Right renal pelvis (tissue), 4 donors: ENCODE measurements at regions not wholly inside any gene's neighbourhood (a gene's known extent, or its start where the extent isn't known, plus 50 kb on each side); places are given as distances from the start of the nearest gene placed in this dataset.
"Not testable (repeated sequence)": the region's sequence is repeated elsewhere in the genome, so short reads cannot be mapped to it uniquely, and the experiment has no call there.

Source experiments
- DNase-seq, 4 donors: peaks; one replicate each; pipeline ENCODE4 v3.0.0-alpha.2; 2013; ENCODE audit warnings: low read depth in 4 of 4, low spot score in 3 of 4, missing footprints in 1 of 4

DNA sequence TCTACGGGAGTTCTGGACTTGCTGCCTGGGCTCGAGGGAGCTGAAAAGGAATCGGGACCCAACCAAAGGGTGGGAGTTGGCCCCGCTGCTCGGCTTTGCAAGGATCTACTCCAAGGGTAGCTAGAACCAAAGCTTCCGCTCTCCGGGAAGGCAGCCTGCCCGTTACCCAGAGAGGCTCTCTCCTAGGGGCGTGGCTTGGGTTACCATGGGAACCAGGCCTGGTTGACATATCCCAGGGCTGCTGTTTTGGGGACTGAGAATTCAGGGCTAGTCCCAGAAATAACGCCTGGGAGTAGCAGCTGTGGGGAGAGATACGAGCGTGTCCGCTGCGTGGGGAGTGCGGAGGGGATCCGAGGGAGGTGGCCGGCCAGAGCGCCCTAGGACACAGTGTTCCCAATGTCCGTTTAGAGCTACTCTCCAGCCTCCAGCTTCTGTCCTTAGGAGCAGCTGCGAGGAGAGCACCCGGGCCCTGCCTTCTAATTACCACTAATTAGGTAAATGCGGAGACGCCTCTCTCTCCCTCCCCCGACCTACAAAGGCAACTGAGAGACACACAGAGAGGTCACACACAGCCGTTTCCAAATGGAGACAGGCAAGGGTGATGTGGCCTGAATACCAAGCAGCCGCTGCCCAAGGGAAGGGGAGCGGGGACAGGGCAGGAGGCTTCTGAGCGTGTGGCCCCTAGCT lies 141.6 kb upstream of the CADM1 start:
- no peak for DNase-seq

DNA sequence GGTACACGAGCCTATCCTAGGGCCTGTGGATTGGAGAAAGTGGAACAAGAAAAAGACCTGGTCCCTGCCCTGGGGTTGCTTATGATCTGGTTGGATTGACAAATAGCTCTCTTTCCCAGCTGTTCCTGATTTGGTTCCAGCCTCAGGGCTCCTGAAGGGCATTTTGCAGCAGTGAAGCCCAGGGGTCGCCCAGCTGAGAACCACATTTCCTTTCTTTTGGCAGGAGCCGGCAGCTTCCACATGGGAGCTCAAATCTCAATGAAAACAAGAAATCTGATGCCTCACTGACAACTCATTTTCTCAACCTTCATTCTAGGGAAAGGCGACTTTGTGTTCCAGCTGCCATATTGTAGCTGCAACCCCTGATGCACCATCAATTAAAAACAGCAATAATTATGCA lies 140.6 kb upstream of the CADM1 start:
- DNase-seq, result no peak

DNA sequence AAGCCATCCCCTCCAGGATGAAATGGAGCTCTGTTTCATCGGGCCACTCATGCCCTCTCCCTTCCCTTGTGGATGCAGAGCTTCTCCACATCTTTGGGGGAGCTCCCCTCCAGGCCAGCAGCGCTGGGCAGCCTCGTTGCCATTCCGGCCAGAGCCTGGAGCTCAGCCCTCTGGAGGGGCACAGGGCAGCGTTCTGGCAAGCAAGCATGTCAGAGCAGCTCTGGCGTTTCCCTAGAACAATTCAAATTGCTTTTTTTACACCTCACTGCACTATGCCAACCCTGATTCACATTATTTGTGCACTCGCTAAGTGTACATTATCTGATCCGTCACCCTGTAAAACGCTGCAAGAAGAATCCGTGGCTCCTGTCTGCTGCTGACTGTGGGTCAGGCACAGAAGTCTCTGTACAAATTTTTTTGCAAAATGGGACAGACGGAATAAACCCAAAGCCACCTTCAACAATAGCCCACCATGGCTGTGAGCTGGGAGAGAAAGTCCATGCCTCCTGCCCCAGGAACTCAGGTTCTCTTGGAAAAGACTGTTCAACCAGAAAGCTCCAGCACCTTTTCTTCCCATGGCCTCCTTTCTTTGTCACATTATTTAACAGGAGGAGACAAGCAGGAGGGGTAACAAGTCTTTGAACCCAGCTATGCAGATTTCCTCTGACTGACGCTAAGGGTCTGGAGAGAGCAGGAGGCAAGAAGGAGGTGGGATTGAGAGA lies 139.5 kb upstream of the CADM1 start:
- no peak for DNase-seq

DNA sequence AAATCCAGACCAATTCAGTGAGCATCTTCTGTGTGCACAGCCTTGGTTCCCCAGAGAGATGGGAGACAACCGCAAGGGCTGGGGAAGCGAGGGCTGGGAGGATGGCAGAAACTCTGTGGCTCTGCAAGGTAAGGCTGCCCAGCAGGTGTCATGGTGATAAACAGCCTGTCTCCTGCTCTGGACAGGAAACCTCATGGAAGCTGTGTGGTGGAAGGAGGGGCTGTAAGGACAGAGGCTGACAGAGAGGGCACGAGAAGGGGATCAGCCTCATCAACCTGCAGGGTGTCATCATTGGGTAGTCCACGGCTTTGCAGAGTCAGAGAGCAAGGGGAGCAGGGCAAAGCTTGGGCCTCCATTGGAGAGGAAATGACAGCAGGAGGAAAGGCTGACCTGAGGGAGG lies 138.4 kb upstream of the CADM1 start:
- DNase-seq, result no peak

DNA sequence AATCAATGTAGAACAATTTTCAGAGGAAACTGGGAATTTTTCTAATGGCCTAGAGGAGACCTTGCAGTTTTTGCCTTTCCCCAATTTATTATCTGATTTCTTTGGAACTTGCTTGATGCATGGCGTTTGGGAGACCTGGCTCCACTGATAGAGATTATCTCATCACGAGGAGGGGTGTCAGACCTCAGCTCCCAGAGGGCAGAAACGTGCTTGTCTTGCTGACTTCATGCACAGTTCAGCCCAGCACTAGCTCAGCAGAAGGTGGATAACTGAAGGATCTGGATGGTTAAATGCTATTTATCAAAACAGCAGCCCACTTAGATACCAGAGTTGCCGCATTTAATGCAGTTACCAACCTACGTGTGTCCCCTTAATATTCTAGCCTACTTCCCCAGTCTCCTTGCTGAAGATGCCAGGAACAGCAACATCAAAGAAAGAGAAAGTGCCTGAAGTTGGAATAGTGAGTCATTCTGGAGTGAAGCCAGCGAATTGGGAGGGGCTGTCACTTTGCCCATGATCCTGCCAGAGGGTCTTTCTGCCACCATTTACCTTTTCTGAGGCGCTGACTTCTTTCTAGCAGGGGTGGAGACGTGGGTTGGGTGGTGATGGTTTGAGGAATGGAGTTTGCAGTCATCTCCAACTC lies 133.5 kb upstream of the CADM1 start:
- DNase-seq, result no peak

DNA sequence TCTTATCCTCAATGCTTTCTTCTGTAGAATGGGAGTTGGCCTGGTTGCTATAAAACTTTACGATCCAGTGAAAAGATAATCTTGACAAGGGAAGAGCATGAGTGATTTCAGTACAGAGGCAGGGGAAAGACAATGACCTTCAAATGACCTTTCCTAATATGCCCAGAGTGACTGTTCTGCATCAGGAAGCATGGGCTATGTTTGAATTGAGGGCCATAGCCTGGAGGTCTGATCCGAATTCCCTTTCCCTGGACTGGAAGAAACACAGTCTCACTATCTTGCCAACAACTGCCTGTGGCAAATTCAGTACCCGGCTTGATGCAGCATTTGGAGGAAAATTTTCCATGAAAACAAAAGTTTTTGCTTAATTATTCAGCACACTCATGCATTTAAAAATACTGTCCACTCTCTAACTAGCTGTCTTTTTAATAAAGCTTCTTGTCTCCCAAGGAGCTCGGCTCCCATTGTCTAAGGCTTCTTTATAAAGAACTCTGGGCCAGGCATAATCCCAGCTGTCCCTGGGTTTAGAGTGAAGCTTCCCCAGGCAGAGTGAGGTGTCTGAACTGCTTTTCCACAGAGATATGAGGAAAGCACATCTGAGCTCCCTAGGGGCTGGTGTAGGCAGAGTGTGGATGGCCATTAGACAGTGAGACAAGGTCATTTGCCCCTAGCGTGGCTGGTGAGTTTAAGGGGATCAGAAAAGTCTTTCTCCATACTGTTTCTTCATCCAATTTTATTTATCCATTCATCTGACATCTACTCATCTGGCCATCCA lies 132.7 kb upstream of the CADM1 start:
- DNase-seq, result no peak

DNA sequence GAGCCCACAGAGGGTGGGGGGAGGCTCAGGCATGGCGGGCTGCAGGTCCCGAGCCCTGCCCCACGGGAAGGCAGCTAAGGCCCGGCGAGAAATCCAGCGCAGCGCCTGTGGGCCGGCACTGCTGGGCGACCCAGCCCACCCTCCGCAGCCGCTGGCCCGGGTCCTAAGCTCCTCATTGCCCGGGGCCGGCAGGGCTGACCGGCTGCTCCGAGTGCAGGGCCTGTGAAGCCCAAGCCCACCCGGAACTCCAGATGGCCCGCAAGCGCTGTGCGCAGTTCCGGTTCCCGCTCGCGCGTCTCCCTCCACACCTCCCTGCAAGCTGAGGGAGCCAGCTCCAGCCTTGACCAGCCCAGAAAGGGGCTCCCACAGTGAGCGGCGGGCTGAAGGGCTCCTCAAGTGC lies 129.8 kb upstream of the CADM1 start:
- not testable (repeated sequence) for DNase-seq

DNA sequence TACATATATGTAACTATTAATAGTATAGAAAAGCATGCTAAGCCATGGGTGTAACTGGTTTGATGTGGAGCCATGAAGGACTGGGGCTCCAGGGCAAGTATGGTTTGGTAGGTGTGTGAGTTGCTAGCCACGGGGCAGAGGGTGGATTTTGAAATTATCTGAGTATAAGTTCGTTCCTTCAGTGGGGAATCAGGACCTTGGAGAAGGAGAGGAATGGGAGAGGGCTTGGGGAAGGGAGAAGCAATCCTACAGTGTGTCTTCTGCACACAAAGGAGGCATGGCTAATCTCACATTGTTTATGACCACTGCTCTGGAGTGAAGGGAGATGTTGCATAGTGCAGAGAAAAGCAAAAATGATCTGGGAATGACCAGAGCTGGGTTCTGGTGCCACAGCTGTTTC lies 127.8 kb upstream of the CADM1 start:
- no peak for DNase-seq

DNA sequence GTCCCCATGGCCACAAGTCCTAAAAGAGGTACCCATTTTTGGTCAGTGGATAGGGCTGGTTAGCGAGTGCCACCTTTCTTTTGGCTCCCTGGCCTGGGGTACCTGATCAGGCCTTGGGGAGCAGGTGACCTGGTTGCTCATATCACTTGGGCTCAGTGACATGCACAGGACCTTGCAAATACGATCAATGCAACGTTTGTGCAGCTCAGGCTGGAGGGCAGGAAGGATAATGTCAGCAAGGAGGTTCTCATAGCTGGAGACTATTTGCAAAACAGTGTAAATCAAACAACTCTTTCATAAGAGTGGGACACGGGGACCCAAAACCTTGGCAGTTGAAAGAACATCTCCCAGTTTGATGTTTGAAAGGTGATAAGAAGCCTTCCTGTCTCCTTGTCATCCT lies 127.4 kb upstream of the CADM1 start:
- DNase-seq, result no peak

DNA sequence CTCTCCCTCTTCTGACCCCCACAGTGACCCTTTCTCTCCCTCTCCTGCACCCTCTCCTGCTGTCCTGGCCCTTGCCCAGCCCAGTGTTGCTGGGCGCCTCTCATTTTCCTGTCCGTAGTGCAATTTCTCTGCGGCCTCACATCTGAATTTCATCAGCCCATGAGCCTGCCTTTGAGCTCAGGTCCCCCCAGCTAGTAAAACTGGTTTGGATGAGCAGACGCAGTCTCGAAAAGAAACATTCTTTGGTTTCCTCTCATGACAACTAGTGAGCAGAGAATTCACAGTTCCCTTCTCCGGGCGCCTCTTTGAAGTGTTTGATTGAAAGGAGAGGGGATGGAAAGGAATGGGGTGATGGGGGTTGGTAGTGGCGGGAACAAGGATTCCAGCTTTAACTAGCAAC lies 126.0 kb upstream of the CADM1 start:
- DNase-seq, result no peak

DNA sequence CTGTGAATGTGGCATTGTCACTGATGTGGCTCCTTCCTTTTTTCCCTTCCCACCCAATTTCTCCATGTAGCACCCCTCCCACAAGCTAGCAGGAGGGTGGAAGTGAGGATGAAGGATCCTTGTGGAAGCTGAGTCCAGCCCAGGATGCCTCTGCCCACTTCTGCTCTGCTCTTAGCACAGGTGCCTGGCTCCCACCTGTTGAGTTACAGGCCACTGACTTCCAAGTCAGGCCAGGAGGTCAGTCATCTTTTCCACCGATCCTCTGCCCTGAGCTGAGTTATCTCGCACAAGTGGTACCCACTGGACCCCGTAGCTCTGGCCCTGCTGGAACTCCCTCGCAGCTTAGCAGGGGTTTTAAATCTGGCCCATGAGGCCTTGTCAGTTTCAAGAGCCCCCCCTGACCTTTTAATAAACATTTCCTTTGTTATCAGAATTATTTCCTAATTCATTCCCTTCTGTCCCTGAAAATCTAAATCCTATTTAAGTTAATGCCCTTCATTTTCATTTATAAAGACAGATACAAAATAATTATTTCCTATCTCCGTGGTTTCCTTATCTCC lies 125.3 kb upstream of the CADM1 start:
- no peak for DNase-seq

DNA sequence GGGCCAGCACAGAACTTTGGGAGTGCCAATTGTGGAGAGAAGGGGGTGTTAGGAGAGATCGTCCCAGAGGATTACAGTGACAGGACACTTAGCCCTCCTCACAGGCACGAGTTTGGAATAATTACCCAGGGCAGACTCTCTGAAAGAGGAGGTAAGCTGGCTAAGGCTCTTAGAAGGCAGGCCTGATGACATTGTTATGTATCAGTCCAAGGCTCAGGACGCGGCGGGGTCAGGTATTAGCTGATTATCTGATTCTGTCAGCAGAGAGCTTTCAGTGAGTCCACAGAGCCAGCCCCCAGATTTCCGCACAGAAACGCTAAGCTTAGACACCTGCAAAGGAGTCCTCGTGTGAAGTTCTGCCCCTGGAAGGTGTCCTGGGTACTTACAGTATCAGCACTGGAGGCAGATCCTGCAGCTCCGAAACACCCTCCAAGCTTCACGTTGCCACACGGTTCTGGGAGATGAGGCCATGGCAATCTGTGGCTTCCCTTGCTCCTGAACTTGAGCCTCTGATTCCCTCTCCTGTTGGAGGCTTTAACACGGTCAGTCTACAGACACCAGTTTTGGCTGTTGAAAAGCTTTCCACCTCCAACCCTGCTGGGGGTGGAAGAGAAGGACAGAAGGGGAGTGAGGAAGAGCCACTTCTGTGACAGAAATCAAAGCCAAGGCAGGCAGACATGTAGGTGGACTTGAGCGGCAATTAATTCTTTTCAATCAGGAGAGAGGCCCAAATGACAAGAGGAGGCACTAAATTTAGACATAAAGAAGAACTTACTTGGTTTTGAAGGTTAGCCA lies 123.6 kb upstream of the CADM1 start:
- DNase-seq, result no peak

DNA sequence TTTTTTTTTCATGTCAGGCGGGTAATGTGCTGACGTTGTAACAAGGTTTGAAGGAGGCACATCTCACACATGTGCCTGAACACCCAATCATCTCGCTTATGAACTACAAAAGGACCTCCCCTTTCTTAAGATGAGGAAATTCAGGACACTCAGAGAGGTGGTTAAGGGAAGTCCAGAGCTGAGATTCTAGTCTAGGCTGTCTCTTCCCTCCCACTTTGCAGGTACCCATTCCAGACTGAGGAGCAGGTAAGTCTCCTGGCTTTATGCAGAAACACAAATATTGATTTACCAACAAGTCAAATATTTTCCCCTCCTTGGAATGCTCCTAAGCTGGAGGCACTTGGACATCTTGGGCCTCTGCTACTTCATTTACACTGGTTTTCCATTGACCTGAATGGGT lies 122.9 kb upstream of the CADM1 start:
- no peak for DNase-seq

DNA sequence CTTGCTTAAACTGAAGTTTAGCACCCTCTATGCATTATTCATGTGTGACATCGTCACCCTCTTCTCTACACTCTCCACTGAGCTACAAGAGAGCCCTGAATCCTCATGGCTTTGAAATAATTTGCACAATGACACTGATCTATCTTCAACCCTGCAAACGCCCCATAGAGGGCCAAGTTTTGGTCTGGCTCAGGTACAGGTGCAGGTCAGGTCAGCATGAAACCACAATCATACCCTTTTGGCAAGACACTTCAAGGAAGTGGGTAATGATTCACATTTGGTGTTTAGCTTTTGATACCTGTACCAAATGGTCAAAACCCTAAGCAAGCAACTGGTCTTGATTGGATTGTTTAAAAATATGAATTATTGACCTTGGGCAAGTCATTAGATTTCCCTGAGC lies 122.2 kb upstream of the CADM1 start:
- DNase-seq, result no peak

DNA sequence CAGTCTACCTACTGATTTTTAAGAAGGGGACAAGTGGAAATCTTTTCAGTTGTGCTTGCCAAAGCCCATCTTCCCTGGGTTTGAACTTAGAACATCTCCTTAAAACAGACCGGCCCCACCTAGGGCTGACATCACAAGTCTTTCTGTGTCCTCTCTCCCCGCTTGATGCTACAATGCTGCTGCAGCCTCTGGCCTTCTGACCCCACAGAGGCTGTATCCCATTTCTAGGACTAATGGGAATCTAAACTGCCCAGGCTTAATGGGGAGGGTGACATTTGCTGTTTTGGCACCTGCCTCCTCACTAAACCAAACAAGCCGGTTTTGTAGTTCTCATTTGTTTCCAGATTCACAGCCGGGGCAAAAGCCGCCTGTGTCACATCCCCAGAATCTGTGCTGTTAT lies 121.3 kb upstream of the CADM1 start:
- DNase-seq, result no peak

DNA sequence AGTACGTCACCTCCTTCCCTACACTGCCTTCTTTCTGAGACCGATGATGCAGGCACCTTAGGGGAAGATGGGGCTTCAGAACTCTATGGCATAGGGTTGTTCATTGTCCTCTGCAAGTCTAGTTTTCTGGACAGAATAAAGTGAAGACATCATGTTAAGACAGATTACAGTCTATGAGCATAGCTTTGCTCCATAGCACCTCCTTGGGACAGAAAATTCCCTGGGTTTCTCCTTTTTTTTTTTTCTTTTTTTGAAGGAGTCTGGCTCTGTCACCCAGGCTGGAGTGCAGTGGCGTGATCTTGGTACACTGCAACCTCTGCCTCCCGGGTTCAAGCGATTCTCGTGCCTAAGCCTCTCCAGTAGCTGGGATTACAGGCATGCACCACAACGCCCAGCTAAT lies 119.8 kb upstream of the CADM1 start:
- no peak for DNase-seq

DNA sequence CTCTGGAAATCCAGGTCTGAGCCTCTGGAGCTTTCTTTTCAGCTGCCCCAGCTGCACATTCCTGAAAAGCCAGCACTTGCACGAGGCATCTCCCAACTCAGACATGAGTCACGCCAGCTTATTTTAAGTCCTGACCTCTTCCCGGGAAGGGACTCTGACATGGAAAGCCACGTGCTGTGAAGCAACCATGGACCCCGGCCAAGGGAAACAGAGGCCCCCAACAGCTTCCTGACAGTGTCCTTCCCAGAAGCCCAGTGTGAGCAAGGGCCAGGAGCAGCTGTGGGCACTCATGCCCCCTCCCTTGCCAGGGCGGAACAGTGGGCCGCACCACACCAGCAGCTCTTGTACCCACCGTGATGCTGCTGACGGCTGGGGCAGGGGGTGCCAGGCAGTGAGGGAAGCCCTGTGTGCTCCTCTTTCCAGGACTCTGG lies 118.8 kb upstream of the CADM1 start:
- DNase-seq, result peak in 2 of 4 donors; percentile 35 to 52

DNA sequence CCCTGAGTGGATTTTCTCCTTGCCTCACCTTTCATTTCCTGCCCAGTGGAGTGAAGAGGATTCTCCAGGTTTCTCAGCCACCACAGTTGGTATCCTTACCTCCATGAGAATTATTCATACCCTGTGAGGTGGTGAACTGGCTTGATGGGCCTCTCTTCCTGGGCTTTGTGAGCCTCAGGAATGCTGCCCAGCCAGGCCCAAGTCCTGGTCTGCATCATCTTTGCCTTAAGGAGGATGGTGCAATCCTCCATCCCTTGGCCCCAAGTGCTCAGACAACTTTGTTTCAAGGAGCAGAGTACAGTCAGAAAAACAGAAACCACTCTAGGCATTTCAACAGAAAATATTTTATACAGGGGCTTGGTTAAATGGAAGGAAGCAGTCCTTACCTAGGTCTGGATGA lies 114.2 kb upstream of the CADM1 start:
- DNase-seq, result no peak

DNA sequence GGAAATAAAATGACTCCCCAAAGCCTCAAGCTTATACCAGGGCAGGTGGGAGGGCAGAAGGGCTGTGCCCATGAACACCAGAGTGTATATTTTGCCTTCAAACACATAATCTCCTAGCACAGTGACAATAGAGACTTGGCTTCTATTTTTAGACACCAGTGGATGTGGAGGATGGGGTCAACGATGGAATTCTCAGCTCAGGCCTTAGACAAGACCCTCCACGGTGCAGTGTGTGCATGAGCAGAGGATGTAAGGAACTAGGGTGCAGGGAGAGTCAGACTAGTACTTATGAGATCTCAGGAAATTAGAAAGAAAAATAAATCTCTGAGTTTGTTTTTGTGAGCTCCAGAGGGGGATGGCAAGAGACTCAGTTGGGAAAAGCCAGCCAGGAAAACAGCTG lies 113.6 kb upstream of the CADM1 start:
- DNase-seq, result no peak

DNA sequence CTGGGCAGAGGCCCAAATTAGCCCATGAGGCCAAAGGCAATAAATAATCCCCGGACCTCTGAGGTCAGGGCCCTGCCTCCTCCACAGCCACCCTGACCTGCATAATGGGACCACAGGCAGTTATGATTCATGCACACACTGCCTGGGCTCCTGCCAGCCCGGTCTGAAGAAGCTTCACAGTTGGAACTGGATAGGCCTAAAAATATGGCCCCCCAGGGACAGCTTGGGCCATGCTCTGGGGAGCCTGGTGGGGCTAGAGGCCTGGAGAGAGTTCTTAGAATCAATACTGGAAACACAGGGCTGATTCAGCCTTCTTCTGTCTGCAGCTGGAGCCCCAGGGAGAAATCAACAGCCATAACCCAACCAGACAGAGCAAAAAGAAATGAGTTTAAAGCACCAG lies 112.8 kb upstream of the CADM1 start:
- DNase-seq, result no peak
